K562 (cell line): ENCODE measurements at regions not wholly inside any gene's neighbourhood (a gene's known extent, or its start where the extent isn't known, plus 50 kb on each side); places are given as distances from the start of the nearest gene placed in this dataset.

ENCODE experiments used
- ATAC-seq: fragments of 200-7000 bp; cut with Tn5 transposase; 3 replicates; pipeline ENCODE4 v1.9.1; 2020; ENCODE audit warnings: moderate library complexity
- BruUV-seq: library from RNA; stranded (reverse); fragments of 400-500 nt; replicated peaks from 2 replicates; lab custom pipeline; 2021; lab: Mats Ljungman, UMichigan
- CTCF ChIA-PET: fragments of 300-600 bp; formaldehyde crosslinking; extraction: SDS; loops from one replicate; lab custom pipeline; 2021; ENCODE audit warnings: low intra/inter-chr PET ratio; lab: Yijun Ruan, JAX
- POLR2A ChIA-PET: fragments of 300-600, 350-650 bp; sonication (Branson Sonifier 250); formaldehyde crosslinking; extraction: SDS; loops from one replicate; lab custom pipeline; 2021; ENCODE audit warnings: antibody characterized with exemption, inconsistent platforms; lab: Yijun Ruan, JAX
- DNase-seq, 4 experiments: peaks; one replicate each; pipeline versions ENCODE4 v3.0.0 to v3.0.0-alpha.2; 2011 to 2018; ENCODE audit warnings: low spot score in 3 of 4, mixed read lengths in 3 of 4; ENCODE audit errors: extremely low read depth in 1 of 4
- FAIRE-seq: peaks from 2 replicates; lab custom pipeline; 2011; peaks lifted over from hg19 to GRCh38; lab: Jason Lieb, UNC
- H2AFZ ChIP-seq: 2 replicates; pipeline ENCODE4 v1.6.0; 2011; ENCODE audit warnings: low read depth, low read length, control low read depth, inconsistent platforms
- H3K27ac ChIP-seq: fragments of 200-600 bp; 3 replicates; pipeline ENCODE4 v1.8.0; 2011; ENCODE audit warnings: low read depth, mild to moderate bottlenecking, control low read depth, inconsistent platforms, low read length, moderate library complexity, mixed read lengths; ENCODE audit errors: extremely low read depth
- H3K27me3 ChIP-seq, 2 experiments: fragments of 300-600 bp in 1 of 2; 2 replicates in 1 of 2; 3 replicates in 1 of 2; pipeline versions ENCODE4 v1.6.0 to v1.8.0; 2011; ENCODE audit warnings: inconsistent platforms in 2 of 2, low read length in 2 of 2, mild to moderate bottlenecking in 1 of 2, mixed read lengths in 1 of 2, moderate library complexity in 1 of 2; ENCODE audit not compliant: control insufficient read depth in 2 of 2, insufficient read depth in 2 of 2
- H3K36me3 ChIP-seq: fragments of 300-600 bp; 3 replicates; pipeline ENCODE4 v1.8.0; 2011; ENCODE audit warnings: mild to moderate bottlenecking, low read length, inconsistent platforms; ENCODE audit not compliant: control insufficient read depth, insufficient read depth
- H3K4me1 ChIP-seq, 2 experiments: fragments of 200-600 bp in 1 of 2; replicated peaks in 1 of 2; 2 replicates in 1 of 2; 3 replicates in 1 of 2; pipeline versions ENCODE4 v1.5.1 to v1.8.0; 2011; ENCODE audit warnings: inconsistent platforms in 2 of 2, low read length in 2 of 2, mild to moderate bottlenecking in 1 of 2, mixed read lengths in 1 of 2, moderate library complexity in 1 of 2; ENCODE audit not compliant: control insufficient read depth in 2 of 2, insufficient read depth in 2 of 2
- H3K4me2 ChIP-seq: 2 replicates; pipeline ENCODE4 v1.6.1; 2011; ENCODE audit warnings: low read length, control low read depth, inconsistent platforms, mixed read lengths; ENCODE audit not compliant: insufficient read depth
- H3K4me3 ChIP-seq: fragments of 200-600 bp; sonication (generic), shearing (Covaris generic); 2 replicates; pipeline ENCODE4 v1.5.1; 2016; ENCODE audit warnings: control low read depth, inconsistent platforms
- H3K79me2 ChIP-seq: fragments of 200-600 bp; 3 replicates; pipeline ENCODE4 v1.8.0; 2011; ENCODE audit warnings: low read length, inconsistent platforms; ENCODE audit not compliant: control insufficient read depth, insufficient read depth
- H3K9ac ChIP-seq, 2 experiments: 2 replicates each; pipeline versions ENCODE4 v1.6.0 to v1.6.1; 2011; ENCODE audit warnings: low read depth in 2 of 2, low read length in 2 of 2, control low read depth in 1 of 2, inconsistent platforms in 1 of 2, mild to moderate bottlenecking in 1 of 2, mixed read lengths in 1 of 2; ENCODE audit not compliant: insufficient read depth in 1 of 2
- H3K9me1 ChIP-seq: one replicate; pipeline ENCODE4 v1.6.0; 2011; ENCODE audit warnings: inconsistent platforms, mild to moderate bottlenecking, low read length, moderate library complexity; ENCODE audit not compliant: control insufficient read depth, insufficient read depth
- H3K9me3 ChIP-seq: replicated peaks from 2 replicates; pipeline ENCODE4 v1.5.1; 2011; ENCODE audit warnings: low read depth, low read length, inconsistent platforms; ENCODE audit not compliant: control insufficient read depth, insufficient read depth
- H4K20me1 ChIP-seq: replicated peaks from 2 replicates; pipeline ENCODE4 v1.6.1; 2011; ENCODE audit warnings: low read length, inconsistent platforms, mixed read lengths; ENCODE audit not compliant: control insufficient read depth, insufficient read depth
- ARID4B ChIP-seq: sonication (generic); formaldehyde crosslinking; IDR thresholded peaks from 2 replicates; pipeline ENCODE4 v1.8.0; 2022; ENCODE audit warnings: mild to moderate bottlenecking, missing genetic modification reagents
- ETV1 ChIP-seq: fragments of 450-650 bp; conservative IDR thresholded peaks from 2 replicates; pipeline ENCODE4 v1.6.1; 2016; ENCODE audit warnings: missing genetic modification characterization, control low read depth, low read depth, missing compliant biosample characterization
- HOXB6 ChIP-seq: fragments of 250-450 bp; sonication (Bioruptor Pico); IDR thresholded peaks from 2 replicates; pipeline ENCODE4 v1.5.1; 2022; ENCODE audit warnings: mild to moderate bottlenecking, borderline replicate concordance
- IRF2 ChIP-seq: sonication (generic); formaldehyde crosslinking; IDR thresholded peaks from 2 replicates; pipeline ENCODE4 v1.8.1; 2022; ENCODE audit warnings: mild to moderate bottlenecking, missing genetic modification reagents
- JUN ChIP-seq, 2 experiments: sonication (generic) in 1 of 2; formaldehyde crosslinking in 1 of 2; IDR thresholded peaks; 2 replicates each; pipeline versions ENCODE4 v1.6.1 to v1.8.0; 2012 to 2022; ENCODE audit warnings: borderline replicate concordance in 2 of 2, mild to moderate bottlenecking in 2 of 2, improper control_type of control experiment in 1 of 2, low read depth in 1 of 2, low read length in 1 of 2, missing genetic modification reagents in 1 of 2
- LEF1 ChIP-seq: fragments of 450-650 bp; IDR thresholded peaks from 2 replicates; pipeline ENCODE4 v1.6.1; 2016; ENCODE audit warnings: mild to moderate bottlenecking
- MCM2 ChIP-seq: fragments of 450-650 bp; IDR thresholded peaks from 2 replicates; pipeline ENCODE4 v1.6.1; 2017; ENCODE audit warnings: low read depth, mild to moderate bottlenecking
- MED1 ChIP-seq: sonication (generic); formaldehyde crosslinking; IDR thresholded peaks from 2 replicates; pipeline ENCODE4 v1.8.1; 2023; ENCODE audit warnings: missing genetic modification reagents, borderline replicate concordance
- PCBP2 ChIP-seq: fragments of 200-400 bp; formaldehyde crosslinking; IDR thresholded peaks from 2 replicates; pipeline ENCODE4 v1.6.1; 2018; ENCODE audit warnings: low read length, low read depth, mild to moderate bottlenecking, moderate library complexity; ENCODE audit not compliant: poor library complexity, severe bottlenecking
- SNRNP70 ChIP-seq: fragments of 200-400 bp; formaldehyde crosslinking; optimal IDR thresholded peaks from 2 replicates; pipeline ENCODE3; 2017; ENCODE audit warnings: low read depth, low read length
- TCF7 ChIP-seq: sonication (generic); IDR thresholded peaks from 2 replicates; pipeline ENCODE4 v1.6.1; 2016; ENCODE audit warnings: antibody characterized with exemption, borderline replicate concordance
- ZNF699 ChIP-seq: fragments of 250-450 bp; sonication (Bioruptor Pico); IDR thresholded peaks from 2 replicates; pipeline ENCODE4 v1.8.0; 2021; ENCODE audit warnings: mild to moderate bottlenecking, moderate library complexity; ENCODE audit not compliant: insufficient replicate concordance
- ZNF766 ChIP-seq: fragments of 200-800 bp; sonication (Bioruptor generic); conservative IDR thresholded peaks from 2 replicates; pipeline ENCODE4 v1.6.1; 2016; ENCODE audit warnings: missing genetic modification characterization, missing compliant biosample characterization
- ZNF785 ChIP-seq: fragments of 250-450 bp; sonication (Bioruptor Pico); IDR thresholded peaks from 2 replicates; pipeline ENCODE4 v1.4.0; 2020; ENCODE audit warnings: mild to moderate bottlenecking
- in situ Hi-C: fragments of 300-500 bp; cut with MboI; formaldehyde crosslinking; loops from 4 replicates; pipeline ENCODE4 v1.15.0; 2018; ENCODE audit warnings: inconsistent platforms, mixed read lengths
- intact Hi-C: fragments of 100-400 bp; cut with micrococcal nuclease; formaldehyde crosslinking; loops from 2 replicates; pipeline ENCODE4 v1.14.2; 2022
- TF ChIP-seq, protein P1 (sequence below): IDR thresholded peaks from 2 replicates; pipeline ENCODE4 v1.6.1; 2016; ENCODE audit warnings: missing genetic modification characterization, missing compliant biosample characterization

DNA sequence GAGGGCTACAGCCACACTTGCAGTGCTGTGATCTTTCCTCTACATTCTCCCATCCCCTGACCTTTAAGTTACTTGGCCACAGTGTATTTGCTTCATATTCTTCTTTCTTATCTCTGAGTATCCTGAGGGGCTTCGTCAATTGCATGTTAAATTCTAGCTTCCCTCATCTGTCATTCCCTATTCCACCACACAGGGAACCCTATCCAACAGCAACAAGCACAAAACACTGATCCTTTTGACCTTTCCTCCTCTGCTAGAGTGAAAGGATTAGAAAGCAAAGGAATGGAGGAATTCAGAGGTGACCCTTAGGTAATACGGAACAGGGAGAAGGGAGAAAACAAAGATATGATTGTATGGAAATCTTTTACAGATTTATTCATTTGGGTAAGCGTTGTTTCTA is 1061.7 kb upstream of the TENM4 start (continued):
- no peak for TF ChIP-seq MED1 (CRISPR knock-in tag)
- TF ChIP-seq, protein P1, sequence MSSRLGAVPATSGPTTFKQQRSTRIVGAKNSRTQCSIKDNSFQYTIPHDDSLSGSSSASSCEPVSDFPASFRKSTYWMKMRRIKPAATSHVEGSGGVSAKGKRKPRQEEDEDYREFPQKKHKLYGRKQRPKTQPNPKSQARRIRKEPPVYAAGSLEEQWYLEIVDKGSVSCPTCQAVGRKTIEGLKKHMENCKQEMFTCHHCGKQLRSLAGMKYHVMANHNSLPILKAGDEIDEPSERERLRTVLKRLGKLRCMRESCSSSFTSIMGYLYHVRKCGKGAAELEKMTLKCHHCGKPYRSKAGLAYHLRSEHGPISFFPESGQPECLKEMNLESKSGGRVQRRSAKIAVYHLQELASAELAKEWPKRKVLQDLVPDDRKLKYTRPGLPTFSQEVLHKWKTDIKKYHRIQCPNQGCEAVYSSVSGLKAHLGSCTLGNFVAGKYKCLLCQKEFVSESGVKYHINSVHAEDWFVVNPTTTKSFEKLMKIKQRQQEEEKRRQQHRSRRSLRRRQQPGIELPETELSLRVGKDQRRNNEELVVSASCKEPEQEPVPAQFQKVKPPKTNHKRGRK (tag): no peak
- TF ChIP-seq LEF1: no peak
- no peak for TF ChIP-seq SNRNP70
- no peak for TF ChIP-seq ZNF699 (CRISPR knock-in tag)

DNA sequence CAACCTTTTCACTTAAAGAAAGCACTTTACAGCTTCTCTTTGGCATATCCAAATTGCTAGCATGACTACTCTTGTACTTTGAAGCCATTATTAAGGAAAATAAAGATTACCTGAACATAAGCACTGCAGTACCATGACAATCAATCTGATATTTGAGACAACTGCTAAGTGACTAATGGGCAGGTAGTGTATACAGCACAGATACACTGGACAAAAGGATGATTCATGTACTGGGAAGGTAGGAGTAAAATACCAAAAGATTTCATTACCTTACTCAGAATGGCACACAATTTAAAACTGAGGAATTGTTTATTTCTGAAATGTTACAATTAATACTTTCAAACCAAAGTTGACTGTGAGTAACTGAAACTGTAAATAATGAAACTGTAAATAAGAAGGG is 1054.3 kb upstream of the TENM4 start:
- in situ Hi-C loops: no loop called here
- Histone ChIP-seq H3K79me2 (no peaks in the 10 kb centered on the region), H3K9me1 (no peaks in the 10 kb centered on the region), H3K9me3 (peaks cover 3% of the 10 kb centered on the region; the same call in 1 of the 2 replicates)
- CTCF ChIA-PET: no interaction called here
- TF ChIP-seq ARID4B: no peak
- no peak for TF ChIP-seq TCF7
- no peak for TF ChIP-seq ZNF766
- TF ChIP-seq MCM2: no peak
- TF ChIP-seq PCBP2: no peak
- TF ChIP-seq ETV1 (tag): no peak
- no peak for TF ChIP-seq ZNF785 (CRISPR knock-in tag)
- no peak for TF ChIP-seq IRF2
- TF ChIP-seq HOXB6: no peak
- no peak for TF ChIP-seq JUN (IDR thresholded peaks at IDR 0.05; ENCODE audit: borderline replicate concordance, low read depth, low read length)
- no peak for TF ChIP-seq JUN (CRISPR knock-in tag; IDR thresholded peaks at IDR 0.05; ENCODE audit: borderline replicate concordance)
- TF ChIP-seq, all 486 proteins: peak for 0
- Histone ChIP-seq H3K4me2 (no peak overlapping the region), H4K20me1 (no peaks in the 10 kb centered on the region), H3K27ac (no peak overlapping the region), H3K9ac (no peak overlapping the region), H2AFZ (no peak overlapping the region), H3K4me3 (no peak overlapping the region), H3K36me3 (no peaks in the 10 kb centered on the region), H3K27me3 (no peaks in the 10 kb centered on the region), H3K4me1 (no peaks in the 10 kb centered on the region)
- DNase-seq: no peak
- FAIRE-seq: no peak
- POLR2A ChIA-PET: no interaction called here
- intact Hi-C loops: no loop called here
- no TSS peak for BruUV-seq
- ATAC-seq: no peak
